GM10266 (cell line): ENCODE measurements at regions not wholly inside any gene's neighbourhood (a gene's known extent, or its start where the extent isn't known, plus 50 kb on each side); places are given as distances from the start of the nearest gene placed in this dataset.

Source experiments
- DNase-seq: peaks from one replicate; pipeline ENCODE4 v3.0.0; 2012; ENCODE audit errors: extremely low spot score
- CTCF ChIP-seq: IDR thresholded peaks from 2 replicates; pipeline ENCODE4 v1.5.1; 2012; ENCODE audit warnings: mild to moderate bottlenecking, low read depth; ENCODE audit not compliant: control insufficient read depth, insufficient read depth; ENCODE audit errors: missing control alignments

DNA sequence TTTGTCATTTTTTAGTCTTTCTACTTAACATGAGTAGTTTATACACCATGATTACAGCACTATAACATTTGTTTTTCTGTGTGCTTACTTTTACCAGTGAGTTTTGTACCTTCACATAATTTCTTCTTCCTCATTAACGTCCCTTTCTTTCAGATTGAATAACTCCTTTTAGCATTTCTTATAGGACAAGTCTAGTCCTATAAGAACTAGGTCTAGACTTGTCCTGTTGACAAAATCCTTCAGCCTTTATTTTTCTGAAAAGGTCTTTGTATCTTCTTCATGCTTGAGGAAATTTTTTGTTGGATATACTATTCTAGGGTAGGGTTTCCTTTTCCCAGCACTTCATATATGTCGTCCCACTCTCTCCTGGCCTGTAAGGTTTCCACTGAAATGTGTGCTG lies 253.3 kb upstream of the ARHGAP24 start:
- TF ChIP-seq CTCF = no peak
- no peak for DNase-seq

DNA sequence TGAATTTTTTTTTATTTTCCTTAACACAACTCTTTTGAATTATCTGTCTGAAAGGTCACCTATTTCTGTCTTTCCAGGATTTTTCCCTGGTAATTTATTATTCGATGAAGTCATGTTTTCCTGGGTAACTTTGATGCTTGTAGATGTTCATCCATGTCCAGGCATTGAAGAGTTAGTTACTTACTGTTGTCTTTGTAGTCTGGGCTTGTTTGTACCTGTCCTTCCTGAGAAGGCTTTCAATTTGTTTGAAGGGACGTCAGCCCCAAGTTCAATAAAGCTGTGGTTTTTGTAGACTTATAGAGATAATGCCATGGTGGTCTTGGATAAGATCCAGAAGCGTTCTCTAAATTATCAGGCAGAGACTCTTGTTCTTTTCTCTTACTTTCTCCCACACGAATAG lies 252.4 kb upstream of the ARHGAP24 start:
- no peak for TF ChIP-seq CTCF
- no peak for DNase-seq

DNA sequence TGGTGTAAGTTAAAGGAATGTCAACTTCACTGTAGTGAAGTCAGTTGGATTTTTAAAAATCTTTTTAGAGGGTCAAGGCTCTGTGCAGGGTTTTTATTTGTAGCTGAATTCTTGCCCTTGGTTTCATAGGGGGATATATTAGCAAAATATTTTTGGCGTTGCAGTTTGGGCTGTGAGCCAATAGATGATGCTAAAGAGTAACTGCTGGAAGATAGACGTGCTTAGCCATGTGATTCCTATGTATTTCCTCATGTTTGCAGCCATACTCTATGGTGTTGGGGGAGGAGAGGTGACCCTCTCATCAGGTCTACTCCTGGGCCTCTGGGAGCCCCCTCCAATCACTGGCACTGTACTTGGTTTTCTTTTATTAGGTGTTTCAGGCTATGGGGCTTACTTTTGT lies 246.7 kb upstream of the ARHGAP24 start:
- DNase-seq = no peak
- TF ChIP-seq CTCF = no peak

DNA sequence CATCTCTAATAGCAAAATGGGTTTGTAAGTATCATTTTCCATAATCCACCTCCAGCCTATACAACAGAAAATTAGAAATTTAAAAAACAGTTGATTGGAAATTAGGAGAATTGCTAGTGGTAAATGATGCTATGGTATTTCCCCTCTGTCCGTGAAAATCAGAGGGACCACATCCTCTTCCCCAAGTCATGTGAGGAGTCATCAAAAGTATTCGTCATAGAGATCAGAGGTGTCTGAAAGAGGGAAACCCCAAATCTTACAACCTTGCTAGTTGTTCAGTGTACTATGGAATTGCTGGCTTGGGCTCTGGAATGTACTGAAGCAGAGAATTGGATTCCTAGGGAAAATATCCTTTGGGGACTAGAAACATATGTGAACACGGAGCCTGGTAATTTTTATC lies 241.4 kb upstream of the ARHGAP24 start:
- DNase-seq = no peak
- TF ChIP-seq CTCF = no peak

DNA sequence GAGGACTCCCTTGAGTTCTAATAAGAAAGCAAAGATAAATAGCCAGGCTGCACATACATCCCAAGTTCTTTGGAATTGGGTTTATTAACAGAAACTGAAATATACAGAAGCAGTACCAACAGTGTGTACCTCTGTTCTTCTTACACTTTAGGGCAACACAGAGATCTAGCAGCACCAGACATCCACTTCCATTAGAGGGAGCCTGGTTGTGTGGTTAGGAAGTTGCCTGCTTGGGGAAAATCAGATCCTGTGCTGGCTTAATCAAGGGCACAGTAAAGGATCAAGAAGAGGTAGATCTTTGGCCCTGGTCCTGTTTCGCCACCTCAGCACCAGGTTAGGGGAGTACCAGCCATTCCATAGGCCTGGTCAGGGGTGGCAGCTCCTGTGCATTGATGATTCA lies 231.1 kb upstream of the ARHGAP24 start:
- no peak for DNase-seq
- TF ChIP-seq CTCF = no peak

GRCh38 chr4:85244638-85245037 lies 230.3 kb upstream of the ARHGAP24 start:
- no peak for TF ChIP-seq CTCF
- no peak for DNase-seq

GRCh38 chr4:85246055-85246454 lies 228.9 kb upstream of the ARHGAP24 start:
- TF ChIP-seq CTCF = no peak
- no peak for DNase-seq

- no peak for DNase-seq
- no peak for TF ChIP-seq CTCF
Measured at GRCh38 chr4:85250852-85251251, 224.1 kb upstream of the ARHGAP24 start.
